Esophagus muscularis mucosa (tissue), 4 donors: ENCODE measurements at regions not wholly inside any gene's neighbourhood (a gene's known extent, or its start where the extent isn't known, plus 50 kb on each side); places are given as distances from the start of the nearest gene placed in this dataset.

Source experiments
- CTCF ChIP-seq, 3 experiments: fragments of 200-600 bp in 2 of 3; fragments of 450-650 bp in 1 of 3; sonication (generic) in 2 of 3; IDR thresholded peaks; one replicate each; pipeline ENCODE4 v1.5.1; 2017 to 2019; ENCODE audit warnings: antibody characterized with exemption in 3 of 3, mild to moderate bottlenecking in 2 of 3, moderate library complexity in 1 of 3
- EP300 ChIP-seq: sonication (generic); formaldehyde crosslinking; IDR thresholded peaks from one replicate; pipeline ENCODE4 v1.6.1; 2017; ENCODE audit warnings: antibody characterized with exemption
- POLR2A ChIP-seq: fragments of 450-650 bp; IDR thresholded peaks from one replicate; pipeline ENCODE4 v1.6.1; 2017; ENCODE audit warnings: antibody characterized with exemption, moderate library complexity, mild to moderate bottlenecking, low read depth
- POLR2AphosphoS5 ChIP-seq, 2 donors: sonication (generic); formaldehyde crosslinking; IDR thresholded peaks; one replicate each; pipeline ENCODE4 v1.6.1; 2017; ENCODE audit warnings: antibody characterized with exemption in 2 of 2

- TF ChIP-seq CTCF (IDR thresholded peaks at IDR 0.05) (no peak), POLR2A (no peak), EP300 (no peak), POLR2AphosphoS5 (IDR thresholded peaks at IDR 0.05) (no peak)
Observed at GRCh38 chr1:214831956-214832355, 229.0 kb downstream of the CENPF start.
